ENCODE measurements at regions not wholly inside any gene's neighbourhood (a gene's known extent, or its start where the extent isn't known, plus 50 kb on each side); places are given as distances from the start of the nearest gene placed in this dataset.

DNA sequence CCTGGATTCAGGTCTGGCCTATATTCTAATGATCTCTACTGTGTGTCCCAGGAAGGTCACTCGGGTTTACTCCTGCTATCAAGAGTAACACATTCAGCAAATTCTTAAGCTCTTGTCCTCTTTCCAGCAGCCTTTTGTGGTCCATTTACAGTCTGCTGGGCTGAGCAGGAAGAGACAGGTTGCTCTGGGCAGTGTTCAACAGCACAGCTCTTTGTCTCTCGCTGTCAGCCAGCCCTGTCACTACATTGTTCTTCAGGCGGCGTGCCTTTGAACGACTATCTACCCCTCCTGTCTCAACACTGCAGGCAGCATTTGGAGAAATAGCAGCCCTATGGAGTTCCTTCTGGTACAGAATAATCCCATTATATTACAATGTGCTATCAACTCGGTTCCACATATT lies 192.2 kb upstream of the TBX20 start:
- CTCF ChIA-PET, result no interaction called here

DNA sequence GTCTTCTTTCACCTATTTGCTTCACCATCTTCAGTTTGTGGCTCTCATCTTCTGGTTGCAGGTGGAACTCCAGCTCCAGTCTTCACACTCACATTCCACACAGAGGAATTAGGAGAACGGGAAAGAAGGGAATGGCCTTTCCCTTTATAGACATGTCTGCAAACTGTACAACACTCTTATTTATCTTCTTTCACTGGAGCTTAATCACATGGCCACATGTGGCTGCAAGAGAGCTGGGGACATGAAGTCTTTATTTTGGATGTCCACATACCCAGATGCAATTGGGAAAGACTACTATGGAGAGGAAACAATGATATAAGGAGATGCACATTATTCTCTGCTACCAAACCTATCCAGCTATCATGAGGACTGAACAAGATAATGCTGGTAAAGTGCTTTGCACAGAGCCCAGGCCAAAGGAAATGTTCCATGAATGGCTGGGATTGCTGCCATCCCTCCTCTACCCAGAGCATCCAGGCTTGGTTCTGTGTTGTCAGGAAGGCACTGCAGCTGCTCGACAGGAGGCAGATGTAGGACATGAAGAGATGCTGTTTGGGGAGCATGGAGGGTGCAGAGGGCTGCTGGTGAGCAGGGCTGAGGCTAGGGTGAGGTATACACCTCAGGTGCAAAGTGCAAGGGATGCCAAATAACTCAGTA lies 183.8 kb upstream of the TBX20 start:
- H3K4me3 ChIP-seq (ENCODE audit: low read depth, low read length), result no peak overlapping the region
- POLR2A ChIA-PET, result no interaction called here
- CTCF ChIA-PET, result no interaction called here
- H3K27ac ChIP-seq (ENCODE audit: low read depth, low read length), result no peak overlapping the region
- no peaks in the 10 kb centered on the region for H3K27me3 ChIP-seq (ENCODE audit: control insufficient read depth, insufficient read depth, low read length)
- TF ChIP-seq, protein P1, sequence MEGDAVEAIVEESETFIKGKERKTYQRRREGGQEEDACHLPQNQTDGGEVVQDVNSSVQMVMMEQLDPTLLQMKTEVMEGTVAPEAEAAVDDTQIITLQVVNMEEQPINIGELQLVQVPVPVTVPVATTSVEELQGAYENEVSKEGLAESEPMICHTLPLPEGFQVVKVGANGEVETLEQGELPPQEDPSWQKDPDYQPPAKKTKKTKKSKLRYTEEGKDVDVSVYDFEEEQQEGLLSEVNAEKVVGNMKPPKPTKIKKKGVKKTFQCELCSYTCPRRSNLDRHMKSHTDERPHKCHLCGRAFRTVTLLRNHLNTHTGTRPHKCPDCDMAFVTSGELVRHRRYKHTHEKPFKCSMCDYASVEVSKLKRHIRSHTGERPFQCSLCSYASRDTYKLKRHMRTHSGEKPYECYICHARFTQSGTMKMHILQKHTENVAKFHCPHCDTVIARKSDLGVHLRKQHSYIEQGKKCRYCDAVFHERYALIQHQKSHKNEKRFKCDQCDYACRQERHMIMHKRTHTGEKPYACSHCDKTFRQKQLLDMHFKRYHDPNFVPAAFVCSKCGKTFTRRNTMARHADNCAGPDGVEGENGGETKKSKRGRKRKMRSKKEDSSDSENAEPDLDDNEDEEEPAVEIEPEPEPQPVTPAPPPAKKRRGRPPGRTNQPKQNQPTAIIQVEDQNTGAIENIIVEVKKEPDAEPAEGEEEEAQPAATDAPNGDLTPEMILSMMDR (IDR thresholded peaks at IDR 0.05; ENCODE audit: low read depth, low read length), result no peak
- DNase-seq (ENCODE audit: low read depth, low spot score), result no peak
- H3K9me3 ChIP-seq (ENCODE audit: control insufficient read depth, insufficient read depth, low read length), result no peaks in the 10 kb centered on the region

More for the DNA sequence above, 192.2 kb upstream of the TBX20 start:
- Histone ChIP-seq H3K4me3 (ENCODE audit: low read depth, low read length) (no peak overlapping the region), H3K27ac (ENCODE audit: low read depth, low read length) (no peak overlapping the region), H3K9me3 (ENCODE audit: control insufficient read depth, insufficient read depth, low read length) (no peaks in the 10 kb centered on the region), H3K27me3 (ENCODE audit: control insufficient read depth, insufficient read depth, low read length) (no peaks in the 10 kb centered on the region)
- TF ChIP-seq, protein P1 (IDR thresholded peaks at IDR 0.05; ENCODE audit: low read depth, low read length), result no peak
- no peak for DNase-seq (ENCODE audit: low read depth, low spot score)
- POLR2A ChIA-PET, result no interaction called here

DNA sequence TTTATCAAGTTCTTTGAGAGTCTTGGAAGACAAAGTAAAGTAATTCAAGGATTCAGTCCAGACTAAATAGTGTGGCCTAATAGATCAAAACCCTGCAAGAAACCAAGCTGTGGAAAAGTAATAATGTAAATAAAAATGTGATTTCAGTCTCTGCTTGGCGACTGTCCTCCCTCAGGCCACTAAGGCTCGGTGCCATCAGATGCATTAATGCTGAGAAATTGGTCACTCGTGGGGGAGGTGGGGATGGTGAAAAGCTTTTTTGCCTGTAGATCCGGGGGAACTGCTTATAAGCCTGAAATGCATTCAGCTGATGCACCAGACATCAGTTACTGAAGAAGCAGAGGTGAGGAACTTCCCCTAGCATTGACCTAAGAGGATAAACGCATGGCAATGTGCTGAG lies 182.6 kb upstream of the TBX20 start:
- no peak for DNase-seq (ENCODE audit: low read depth, low spot score)
- no peaks in the 10 kb centered on the region for H3K27me3 ChIP-seq (ENCODE audit: control insufficient read depth, insufficient read depth, low read length)
- ChIA-PET CTCF (interaction anchor here (0.6 kb wide), 1 partner anchor 12 kb away, joined by 3 read pairs; no protein-coding TSS in a partner anchor), POLR2A (no interaction called here)
- no peak overlapping the region for H3K4me3 ChIP-seq (ENCODE audit: low read depth, low read length)
- no peaks in the 10 kb centered on the region for H3K9me3 ChIP-seq (ENCODE audit: control insufficient read depth, insufficient read depth, low read length)
- no peak overlapping the region for H3K27ac ChIP-seq (ENCODE audit: low read depth, low read length)
- TF ChIP-seq, protein P1 (IDR thresholded peaks at IDR 0.05; ENCODE audit: low read depth, low read length), result no peak

DNA sequence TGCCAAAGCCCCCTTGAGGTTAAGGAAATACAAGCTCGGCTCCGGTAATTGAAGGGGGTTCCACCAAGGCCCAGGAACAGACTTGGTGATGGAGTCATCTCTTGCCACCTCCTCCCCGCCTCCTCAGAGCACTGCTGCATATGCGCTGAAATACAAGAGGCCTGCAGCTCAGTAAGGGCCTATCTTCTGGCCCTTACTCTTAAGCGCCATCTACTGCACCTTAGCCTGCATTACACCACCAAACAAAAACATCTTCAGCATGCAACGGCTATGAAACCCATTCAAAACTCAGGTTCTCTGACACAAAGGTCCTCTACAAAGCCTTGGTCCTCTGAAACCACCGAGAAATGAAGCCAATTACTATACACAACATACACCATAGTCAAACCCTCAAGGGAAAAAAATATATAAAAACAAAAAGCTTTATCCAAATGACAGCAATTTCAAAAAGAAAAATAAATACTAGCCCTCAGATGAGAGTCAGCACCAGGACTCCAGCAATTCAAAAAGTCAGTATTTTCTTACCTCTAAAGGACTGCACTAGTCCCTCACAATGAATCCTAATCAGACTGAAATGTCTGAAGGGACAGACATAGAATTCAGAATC lies 176.8 kb upstream of the TBX20 start:
- no peaks in the 10 kb centered on the region for H3K9me3 ChIP-seq (ENCODE audit: control insufficient read depth, insufficient read depth, low read length)
- TF ChIP-seq, protein P1 (IDR thresholded peaks at IDR 0.05; ENCODE audit: low read depth, low read length), result peak; percentile 40; the same call in 1 of the 2 replicates
- CTCF ChIA-PET, result interaction anchor here (1.5 kb wide), 1 partner anchor 194 kb away, joined by 5 read pairs; no protein-coding TSS in a partner anchor
- H3K27me3 ChIP-seq (ENCODE audit: control insufficient read depth, insufficient read depth, low read length), result no peaks in the 10 kb centered on the region
- H3K27ac ChIP-seq (ENCODE audit: low read depth, low read length), result no peak overlapping the region
- no peak overlapping the region for H3K4me3 ChIP-seq (ENCODE audit: low read depth, low read length)
- DNase-seq (ENCODE audit: low read depth, low spot score), result no peak
- POLR2A ChIA-PET, result no interaction called here

DNA sequence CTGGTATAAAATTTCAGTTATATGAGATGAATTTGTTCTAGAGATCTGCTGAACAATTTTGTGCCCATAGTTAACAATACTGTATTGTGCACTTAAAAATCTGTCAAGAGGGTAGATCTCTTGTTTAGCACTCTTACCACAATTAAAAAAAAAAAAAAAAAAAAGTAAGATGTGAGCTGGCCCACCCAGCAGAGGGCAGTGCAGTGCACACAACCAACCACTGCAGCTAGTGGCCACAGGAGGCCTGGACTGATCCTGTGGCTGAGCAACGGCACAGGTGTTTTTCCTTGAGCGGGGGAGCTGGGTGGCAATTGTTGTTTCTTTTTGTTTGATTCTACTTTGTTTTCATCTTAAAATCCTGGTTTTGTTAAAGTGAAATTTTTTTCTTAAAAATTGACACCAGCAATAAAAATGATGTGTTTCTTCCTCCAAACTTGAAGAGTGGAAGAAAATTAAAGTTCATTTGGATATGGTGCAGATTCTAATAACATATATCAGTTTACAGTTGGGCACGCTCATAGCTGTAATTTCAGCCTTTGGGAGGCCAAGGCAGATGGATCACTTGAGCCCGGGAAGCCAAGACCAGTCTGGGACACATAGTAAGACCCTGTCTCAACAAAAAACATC lies 171.1 kb upstream of the TBX20 start:
- Histone ChIP-seq H3K27ac (ENCODE audit: low read depth, low read length) (no peak overlapping the region), H3K9me3 (ENCODE audit: control insufficient read depth, insufficient read depth, low read length) (no peaks in the 10 kb centered on the region), H3K27me3 (ENCODE audit: control insufficient read depth, insufficient read depth, low read length) (no peaks in the 10 kb centered on the region), H3K4me3 (ENCODE audit: low read depth, low read length) (no peak overlapping the region)
- CTCF ChIA-PET, result interaction anchor here (0.5 to 4.2 kb wide), 28 partner anchors 8 to 484 kb away, joined by 3 to 124 read pairs (median 4); no protein-coding TSS in a partner anchor
- DNase-seq (ENCODE audit: low read depth, low spot score), result peak; percentile 10
- POLR2A ChIA-PET, result interaction anchor here (0.6 kb wide), 1 partner anchor 95 kb away, joined by 5 read pairs; no protein-coding TSS in a partner anchor
- TF ChIP-seq, protein P1 (IDR thresholded peaks at IDR 0.05; ENCODE audit: low read depth, low read length), result peak; percentile 86

Measured in AG04450 (cell line).